Activated CD4-positive, alpha-beta T cell treated with anti-CD3 and anti-CD28 coated beads, Interleukin-2, Interleukin-6, amounts not matched to agents 100 ng/mL and 50 ng/mL, durations not matched to agents 16 hours and 8 hours (primary cell): ENCODE measurements at regions not wholly inside any gene's neighbourhood (a gene's known extent, or its start where the extent isn't known, plus 50 kb on each side); places are given as distances from the start of the nearest gene placed in this dataset.

Experiments
- DNase-seq: peaks from one replicate; pipeline ENCODE4 v3.0.0-alpha.2; 2020

- DNase-seq = no peak
Observed at GRCh38 chr1:36717431-36717830, 234.7 kb upstream of the CSF3R start.

GRCh38 chr1:36715797-36716196 lies 233.1 kb upstream of the CSF3R start:
- DNase-seq = no peak

DNA sequence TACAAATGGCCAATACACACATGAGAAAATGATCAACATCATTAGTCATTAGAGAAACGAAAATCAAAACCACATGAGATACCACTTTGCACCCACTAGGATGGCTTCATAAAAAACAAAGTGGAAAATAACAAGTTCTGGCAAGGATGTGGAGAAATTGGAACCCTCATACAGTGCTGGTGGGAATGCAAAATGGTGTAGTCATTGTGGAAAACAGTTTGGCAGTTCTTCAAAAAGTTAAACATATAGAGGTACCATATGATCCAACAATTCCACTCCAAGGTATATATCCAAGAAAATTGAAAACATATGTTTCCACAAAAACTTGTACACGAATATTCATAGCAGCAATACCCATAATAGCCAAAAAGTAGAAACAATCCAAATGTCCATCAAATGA lies 231.6 kb upstream of the CSF3R start:
- DNase-seq = no peak

DNA sequence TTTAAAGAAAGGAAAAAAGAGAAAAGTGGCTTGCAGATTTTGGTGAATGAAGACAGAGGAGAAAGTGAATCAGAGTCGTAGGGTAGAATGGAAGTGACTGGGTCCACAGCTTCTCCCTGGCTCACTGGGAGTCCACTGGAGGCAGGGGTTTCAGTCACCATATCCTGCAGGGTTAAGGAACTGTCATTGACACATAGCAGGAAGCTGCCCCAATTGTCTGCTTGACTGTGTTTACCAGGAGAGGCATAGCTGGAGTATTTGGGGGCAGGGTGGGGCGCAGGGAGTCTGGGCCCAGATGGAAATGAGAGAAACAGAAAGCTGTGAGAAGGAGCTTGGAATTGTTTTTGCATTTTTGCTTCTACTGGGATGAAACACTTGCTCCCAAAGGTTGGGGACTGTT lies 228.8 kb upstream of the CSF3R start:
- no peak for DNase-seq

DNA sequence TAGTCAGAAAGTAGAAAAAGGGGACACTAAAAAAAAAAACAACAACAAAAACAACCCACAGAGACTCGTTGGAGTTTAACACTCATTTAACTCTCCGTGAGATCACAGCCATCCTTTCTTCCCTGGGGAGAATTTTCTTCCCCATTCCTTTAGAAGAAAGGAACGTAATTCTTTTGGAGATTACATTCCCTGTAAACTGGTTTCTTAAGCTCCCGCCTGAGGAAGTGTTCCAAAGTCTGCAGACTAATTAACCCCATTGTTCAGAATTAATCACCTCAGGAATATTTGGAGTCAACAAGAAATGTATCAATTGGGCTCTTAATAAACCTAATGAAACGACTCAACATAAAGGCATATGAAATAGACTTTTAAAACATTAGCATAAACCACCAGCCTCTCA lies 228.2 kb upstream of the CSF3R start:
- DNase-seq = no peak

DNA sequence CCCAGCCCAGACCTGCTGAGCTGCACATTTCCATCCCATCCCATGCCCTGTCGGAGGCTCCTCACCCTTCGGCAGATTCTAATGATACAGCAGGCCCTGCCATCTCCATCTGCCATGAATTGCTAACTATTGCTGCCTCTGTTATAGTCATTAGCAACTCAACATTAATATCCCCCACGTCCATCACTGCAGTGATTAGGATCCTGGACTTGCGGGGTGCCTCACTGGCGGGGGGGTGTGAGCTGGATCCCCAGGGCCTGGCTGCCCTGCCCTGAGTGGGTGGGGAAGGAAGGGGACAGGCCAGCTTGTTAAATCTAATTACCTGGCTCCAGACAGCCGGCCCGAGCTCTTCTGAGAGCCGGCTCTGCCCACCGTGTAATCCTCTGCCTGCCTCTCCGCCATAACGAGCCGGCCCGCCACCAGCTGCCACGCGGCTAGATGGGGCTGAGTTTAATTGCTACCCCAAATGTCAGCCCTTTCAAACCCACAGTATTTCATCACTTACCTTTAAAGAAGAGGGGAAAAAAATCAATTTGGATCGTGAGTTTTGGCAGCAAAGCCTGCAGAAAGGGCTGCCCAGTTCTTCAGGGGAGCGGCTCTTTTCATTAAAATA lies 227.3 kb upstream of the CSF3R start:
- no peak for DNase-seq

DNA sequence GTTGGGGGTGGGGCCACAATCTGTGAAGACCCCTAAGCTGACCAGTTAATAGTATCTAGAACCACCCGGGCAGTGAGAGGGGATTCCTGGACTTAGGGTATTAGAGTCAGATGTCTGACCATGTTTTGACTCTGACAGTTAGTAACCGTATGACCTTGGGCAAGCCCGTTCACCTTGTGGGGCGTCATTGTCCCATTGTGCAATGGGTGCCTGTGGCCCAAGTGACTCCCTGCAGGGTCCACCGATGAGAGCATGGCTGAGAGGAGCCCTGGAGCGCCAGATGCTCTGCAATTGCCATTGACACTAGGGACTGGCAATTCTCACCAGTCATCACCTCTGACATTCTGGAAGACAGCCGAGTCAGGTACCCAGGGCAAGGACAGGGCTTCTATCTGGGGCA lies 225.9 kb upstream of the CSF3R start:
- no peak for DNase-seq

- no peak for DNase-seq
Observed at GRCh38 chr1:36707221-36707620, 224.5 kb upstream of the CSF3R start.

GRCh38 chr1:36706416-36706815 lies 223.7 kb upstream of the CSF3R start:
- no peak for DNase-seq

GRCh38 chr1:36705629-36706028 lies 222.9 kb upstream of the CSF3R start:
- DNase-seq = no peak

GRCh38 chr1:36703526-36704208 lies 221.0 kb upstream of the CSF3R start:
- peak; percentile 82 for DNase-seq

- DNase-seq = no peak
Observed at GRCh38 chr1:36702963-36703362, 220.2 kb upstream of the CSF3R start.

DNA sequence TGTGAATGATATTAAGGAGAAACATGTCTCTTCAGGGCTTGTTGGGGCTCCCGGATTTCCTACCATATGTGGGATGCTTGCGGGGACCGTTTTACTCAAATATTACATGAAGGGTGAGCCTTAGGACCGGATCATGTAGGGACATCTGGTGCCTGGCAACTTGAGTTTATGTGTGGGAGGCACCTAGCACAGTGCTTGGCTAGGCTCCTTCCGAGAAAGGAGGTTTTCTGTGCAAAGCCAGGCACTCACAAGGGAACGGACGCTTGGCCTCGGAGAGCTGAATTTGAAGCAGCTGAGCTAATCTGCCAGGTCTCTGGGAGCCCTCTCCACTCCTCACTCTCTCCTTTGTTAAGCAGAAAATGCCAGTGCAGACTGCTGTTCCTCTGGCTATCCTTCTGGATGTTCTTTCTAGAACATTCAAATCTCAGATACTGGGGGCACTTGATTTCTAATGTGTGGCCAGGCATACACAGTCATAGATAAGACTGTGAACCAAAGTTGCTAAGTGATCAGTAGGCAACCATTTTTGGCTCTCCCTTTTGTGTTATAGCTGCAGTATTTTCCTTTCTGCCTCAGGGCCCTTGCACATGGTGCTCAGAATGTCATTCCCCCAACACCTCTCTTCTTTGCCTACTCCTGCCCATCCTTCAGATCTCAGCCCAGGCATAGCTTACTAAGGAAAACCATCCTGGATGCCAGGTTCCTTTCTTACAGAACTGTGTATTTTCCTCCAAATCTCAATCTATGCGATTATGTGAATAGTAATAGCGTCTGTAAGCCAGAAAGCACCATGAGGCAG lies 216.6 kb upstream of the CSF3R start:
- DNase-seq = no peak

DNA sequence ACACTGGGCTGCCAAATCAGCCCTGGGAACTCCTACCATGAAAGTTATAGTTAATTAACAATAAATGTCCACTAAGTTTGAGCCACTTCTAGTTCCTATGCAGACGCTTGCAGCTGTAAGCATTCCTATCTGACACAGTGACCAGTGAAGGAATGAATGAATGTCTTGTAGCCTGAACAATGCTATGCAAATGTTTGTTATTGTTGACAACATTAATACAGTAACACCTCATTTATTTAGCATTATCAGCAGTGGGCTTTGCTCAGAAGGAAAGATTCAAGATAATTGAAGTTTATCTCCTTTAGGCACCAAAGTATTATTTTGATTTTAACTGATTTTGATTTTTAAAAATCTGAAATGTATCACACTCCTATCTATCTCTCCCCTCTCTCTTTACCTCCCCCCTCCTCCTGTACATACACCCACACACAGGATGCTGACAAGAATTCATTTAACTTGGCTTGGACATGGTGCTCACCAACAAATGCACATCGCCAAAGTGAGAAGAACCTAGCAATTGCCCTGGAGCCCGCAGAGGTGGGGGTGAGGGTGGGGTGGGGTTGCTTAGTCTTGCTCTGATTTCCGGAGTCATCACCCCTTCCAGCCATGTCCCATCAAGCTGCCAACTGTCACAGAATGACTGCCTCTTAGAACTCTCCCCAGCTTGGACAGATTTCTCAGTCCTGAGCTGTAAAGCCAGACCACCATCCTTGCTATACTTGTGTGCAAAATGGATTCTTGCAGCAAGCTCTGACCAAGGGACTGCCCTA lies 215.3 kb upstream of the CSF3R start:
- no peak for DNase-seq

GRCh38 chr1:36696261-36696940 lies 213.7 kb upstream of the CSF3R start:
- DNase-seq = no peak

DNA sequence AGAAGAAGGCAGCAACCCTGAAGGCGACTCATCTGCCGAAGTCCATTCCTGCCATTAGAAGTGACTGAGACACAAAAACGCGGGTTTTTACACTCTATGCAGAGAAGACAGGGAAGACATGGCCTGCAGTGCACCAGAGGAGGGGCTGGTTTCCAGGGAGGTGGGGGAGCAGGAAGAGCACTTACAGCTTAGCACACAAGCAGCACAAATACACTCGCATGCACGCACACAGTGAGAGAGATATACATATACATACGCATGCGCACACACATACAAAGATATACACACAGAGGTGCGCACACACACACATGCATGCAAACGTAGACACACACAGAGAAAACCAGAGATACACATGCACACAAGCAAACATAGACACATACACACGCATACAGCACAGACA lies 210.9 kb upstream of the CSF3R start:
- DNase-seq = no peak

DNA sequence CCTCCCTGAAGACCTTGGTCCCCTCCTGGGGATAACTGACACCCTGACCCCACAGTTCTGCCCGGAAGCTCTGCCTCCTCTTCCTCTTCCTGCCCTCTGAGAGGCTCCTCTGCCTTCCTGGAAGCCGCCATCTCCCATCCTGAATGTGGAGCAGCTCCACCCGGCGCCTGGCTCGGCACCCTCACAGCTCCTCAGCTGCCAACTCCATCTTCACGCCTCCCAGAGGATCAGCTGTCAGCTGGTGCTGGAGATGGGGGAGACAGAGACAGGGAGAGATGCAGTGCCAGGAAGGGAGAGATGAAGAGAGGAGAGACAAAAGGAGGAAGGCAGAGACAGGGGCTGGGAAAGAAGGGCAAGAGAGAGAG lies 210.4 kb upstream of the CSF3R start:
- DNase-seq = no peak

- DNase-seq = no peak
Observed at GRCh38 chr1:36692465-36693160, 209.9 kb upstream of the CSF3R start.

GRCh38 chr1:36691374-36691773 lies 208.7 kb upstream of the CSF3R start:
- DNase-seq = no peak

DNA sequence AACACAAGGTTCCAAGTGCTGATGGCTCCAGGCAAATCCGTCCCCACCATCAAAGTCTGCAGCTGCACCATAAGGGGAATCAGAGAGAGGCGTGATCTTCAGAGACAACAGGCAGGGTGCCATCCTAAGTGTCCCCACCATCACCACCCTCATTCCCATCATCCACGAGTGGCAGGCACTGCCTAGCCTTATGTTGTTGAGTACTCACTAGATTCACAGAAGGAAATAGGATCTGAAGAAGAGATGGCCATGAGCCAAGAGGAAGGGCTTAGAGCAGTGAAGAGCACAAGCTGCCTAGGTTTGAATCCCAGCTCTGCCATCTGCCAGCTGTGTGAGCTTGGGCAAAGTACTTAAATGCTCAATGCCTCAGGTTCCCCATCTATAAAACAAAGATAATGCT lies 207.3 kb upstream of the CSF3R start:
- no peak for DNase-seq

- DNase-seq = no peak
Observed at GRCh38 chr1:36687312-36687711, 204.6 kb upstream of the CSF3R start.

DNA sequence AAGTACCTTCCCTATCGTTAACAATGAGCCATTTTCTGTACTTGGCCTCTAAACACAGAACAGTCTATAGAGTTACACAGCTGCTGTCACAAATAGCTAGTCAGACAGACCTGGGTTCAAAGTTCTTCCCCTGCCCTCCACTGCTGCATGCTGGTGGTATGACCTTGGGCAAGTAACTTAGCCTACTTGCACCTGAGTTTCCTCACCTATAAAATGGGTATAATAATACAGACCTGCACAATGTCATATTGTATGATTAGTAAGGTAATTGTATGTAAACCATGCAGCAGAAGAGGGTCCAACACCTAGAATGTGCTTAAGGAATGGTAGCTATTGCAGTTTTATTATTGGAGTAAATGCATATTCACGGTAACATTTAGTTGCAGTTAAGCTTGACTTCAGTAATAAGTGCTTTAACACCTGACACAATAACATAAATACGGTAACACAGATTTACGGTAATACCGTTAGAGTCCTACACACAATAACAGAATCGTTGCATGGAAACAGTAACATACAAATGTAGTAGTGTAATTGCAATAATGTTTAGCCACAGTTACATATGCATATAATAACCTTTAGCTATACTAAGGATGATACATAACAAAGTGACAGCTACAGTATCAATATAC lies 193.3 kb upstream of the CSF3R start:
- no peak for DNase-seq
